GM12878 (cell line): ENCODE measurements at regions not wholly inside any gene's neighbourhood (a gene's known extent, or its start where the extent isn't known, plus 50 kb on each side); places are given as distances from the start of the nearest gene placed in this dataset.

ENCODE experiments used
- ATAC-seq: fragments of 200-7000 bp; cut with Tn5 transposase; 3 replicates; pipeline ENCODE4 v1.9.1; 2020; ENCODE audit warnings: mild to moderate bottlenecking, moderate library complexity
- BruUV-seq: library from RNA; stranded (reverse); fragments of 400-500 nt; replicated peaks from 2 replicates; lab custom pipeline; 2021; lab: Mats Ljungman, UMichigan
- CTCF ChIA-PET: fragments of 300-600 bp; sonication (Branson Sonifier 250); formaldehyde crosslinking; extraction: SDS; loops from one replicate; lab custom pipeline; 2021; ENCODE audit warnings: inconsistent platforms; lab: Yijun Ruan, JAX
- POLR2A ChIA-PET: fragments of 350-600 bp; formaldehyde crosslinking; extraction: SDS; loops from one replicate; lab custom pipeline; 2021; ENCODE audit warnings: inconsistent platforms; lab: Charles Lee
- RAD21 ChIA-PET: fragments of 300-600 bp; sonication (Branson Sonifier 250); formaldehyde crosslinking; loops from one replicate; lab custom pipeline; 2023; ENCODE audit warnings: antibody characterized with exemption; ENCODE audit not compliant: unreplicated experiment; lab: Charles Lee
- SMC1A ChIA-PET: fragments of 300-600 bp; sonication (Branson Sonifier 250); formaldehyde crosslinking; loops from one replicate; lab custom pipeline; 2023; ENCODE audit not compliant: unreplicated experiment, uncharacterized antibody; lab: Charles Lee
- DNase-seq: peaks from one replicate; pipeline ENCODE4 v3.0.0-alpha.2; 2011; ENCODE audit warnings: low read depth, low spot score
- FAIRE-seq: peaks from 3 replicates; lab custom pipeline; 2011; peaks lifted over from hg19 to GRCh38; lab: Jason Lieb, UNC
- H2AFZ ChIP-seq: 2 replicates; pipeline ENCODE4 v1.6.0; 2011; ENCODE audit warnings: low read depth, low read length, control low read depth; ENCODE audit not compliant: control insufficient read depth
- H3K27ac ChIP-seq: 2 replicates; pipeline ENCODE4 v1.5.1; 2011; ENCODE audit warnings: control low read depth; ENCODE audit not compliant: control insufficient read depth, insufficient read depth
- H3K27me3 ChIP-seq, 2 experiments: replicated peaks in 1 of 2; 2 replicates each; pipeline versions ENCODE4 v1.6.0 to v1.6.1; 2011; ENCODE audit warnings: low read length in 1 of 2; ENCODE audit not compliant: control insufficient read depth in 2 of 2, insufficient read depth in 2 of 2
- H3K36me3 ChIP-seq, 2 experiments: 2 replicates each; pipeline ENCODE4 v1.5.1; 2011; ENCODE audit warnings: low read length in 1 of 2; ENCODE audit not compliant: control insufficient read depth in 2 of 2, insufficient read depth in 2 of 2
- H3K4me1 ChIP-seq: 2 replicates; pipeline ENCODE4 v1.6.1; 2011; ENCODE audit warnings: mild to moderate bottlenecking, low read length, moderate library complexity, mixed read lengths; ENCODE audit not compliant: control insufficient read depth, insufficient read depth
- H3K4me2 ChIP-seq: 2 replicates; pipeline ENCODE4 v1.6.0; 2011; ENCODE audit warnings: control low read depth; ENCODE audit not compliant: control insufficient read depth, insufficient read depth
- H3K4me3 ChIP-seq: fragments of 200-600 bp; sonication (generic); 2 replicates; pipeline ENCODE4 v1.5.1; 2016
- H3K79me2 ChIP-seq: 2 replicates; pipeline ENCODE4 v1.6.0; 2011; ENCODE audit warnings: low read length; ENCODE audit not compliant: control insufficient read depth, insufficient read depth
- H3K9ac ChIP-seq: 2 replicates; pipeline ENCODE4 v1.8.0; 2011; ENCODE audit warnings: low read length, control low read depth, mixed read lengths; ENCODE audit not compliant: control insufficient read depth, insufficient read depth
- H3K9me3 ChIP-seq: replicated peaks from 3 replicates; pipeline ENCODE4 v1.5.1; 2011; ENCODE audit warnings: mild to moderate bottlenecking, low read length; ENCODE audit not compliant: control insufficient read depth, insufficient read depth
- H4K20me1 ChIP-seq: 2 replicates; pipeline ENCODE4 v1.6.0; 2011; ENCODE audit not compliant: control insufficient read depth, insufficient read depth
- LARP7 ChIP-seq: fragments of 450-650 bp; IDR thresholded peaks from 2 replicates; pipeline ENCODE4 v1.6.1; 2017; ENCODE audit warnings: mild to moderate bottlenecking
- NR2F1 ChIP-seq: fragments of 450-650 bp; conservative IDR thresholded peaks from 2 replicates; pipeline ENCODE4 v1.6.1; 2017; ENCODE audit warnings: mild to moderate bottlenecking
- POLR2AphosphoS5 ChIP-seq: IDR thresholded peaks from 2 replicates; pipeline ENCODE4 v1.6.1; 2011; ENCODE audit warnings: mild to moderate bottlenecking, low read length, inconsistent platforms
- SMAD1 ChIP-seq: fragments of 450-650 bp; IDR thresholded peaks from 2 replicates; pipeline ENCODE4 v1.6.1; 2018; ENCODE audit warnings: mild to moderate bottlenecking, low read depth; ENCODE audit not compliant: partially characterized antibody
- TCF12 ChIP-seq: IDR thresholded peaks from 2 replicates; pipeline ENCODE4 v1.6.1; 2011; ENCODE audit warnings: low read depth, mild to moderate bottlenecking, low read length
- ZSCAN29 ChIP-seq: fragments of 450-650 bp; IDR thresholded peaks from 2 replicates; pipeline ENCODE4 v1.6.1; 2017; ENCODE audit warnings: mild to moderate bottlenecking, moderate library complexity
- WGBS: methylation state at CpG from one replicate; pipeline ENCODE4 v1.1.6; 2016; ENCODE audit warnings: low lambda C conversion rate; ENCODE audit not compliant: insufficient replicate concordance, insufficient coverage; ENCODE audit errors: missing lambda C conversion rate; 5-methylcytosine and 5-hydroxymethylcytosine counted together
- in situ Hi-C: fragments of 300-500 bp; cut with MboI; formaldehyde crosslinking; loops from 9 replicates; pipeline ENCODE4 v1.14.3; 2018; ENCODE audit warnings: mixed read lengths
- intact Hi-C: fragments of 100-400 bp; cut with micrococcal nuclease; formaldehyde crosslinking; loops from one replicate; pipeline ENCODE4 v1.14.2; 2022; ENCODE audit not compliant: unreplicated experiment
- TF ChIP-seq, protein P1 (sequence below): fragments of 450-650 bp; formaldehyde crosslinking; IDR thresholded peaks from 2 replicates; pipeline ENCODE4 v1.5.0; 2022; ENCODE audit warnings: mild to moderate bottlenecking, missing genetic modification characterization
- TF ChIP-seq, protein P2 (sequence below): fragments of 450-650 bp; IDR thresholded peaks from 2 replicates; pipeline ENCODE4 v1.6.1; 2017; ENCODE audit warnings: low read depth, mild to moderate bottlenecking, moderate library complexity
- TF ChIP-seq, protein P3 (sequence below): fragments of 450-650 bp; IDR thresholded peaks from 2 replicates; pipeline ENCODE4 v1.6.1; 2017; ENCODE audit warnings: mild to moderate bottlenecking, low read depth, inconsistent platforms; ENCODE audit not compliant: poor library complexity, severe bottlenecking
- TF ChIP-seq, protein P4 (sequence below): IDR thresholded peaks from 2 replicates; pipeline ENCODE4 v1.6.1; 2011; ENCODE audit warnings: borderline replicate concordance, low read depth, mild to moderate bottlenecking, moderate library complexity, low read length; ENCODE audit not compliant: insufficient read depth, poor library complexity, severe bottlenecking
- TF ChIP-seq, protein P5 (sequence below), 3 experiments: IDR thresholded peaks in 2 of 3; conservative IDR thresholded peaks in 1 of 3; 2 replicates each; pipeline ENCODE4 v1.5.1; 2011; ENCODE audit warnings: low read depth in 3 of 3, low read length in 3 of 3, mild to moderate bottlenecking in 3 of 3, control low read depth in 2 of 3, moderate library complexity in 2 of 3, inconsistent platforms in 1 of 3, mixed read lengths in 1 of 3; ENCODE audit not compliant: control insufficient read depth in 2 of 3, insufficient read depth in 1 of 3; ENCODE audit errors: extremely low read depth in 1 of 3
- TF ChIP-seq, protein P6 (sequence below): fragments of 450-650 bp; IDR thresholded peaks from 2 replicates; pipeline ENCODE4 v1.6.1; 2017; ENCODE audit warnings: mild to moderate bottlenecking

DNA sequence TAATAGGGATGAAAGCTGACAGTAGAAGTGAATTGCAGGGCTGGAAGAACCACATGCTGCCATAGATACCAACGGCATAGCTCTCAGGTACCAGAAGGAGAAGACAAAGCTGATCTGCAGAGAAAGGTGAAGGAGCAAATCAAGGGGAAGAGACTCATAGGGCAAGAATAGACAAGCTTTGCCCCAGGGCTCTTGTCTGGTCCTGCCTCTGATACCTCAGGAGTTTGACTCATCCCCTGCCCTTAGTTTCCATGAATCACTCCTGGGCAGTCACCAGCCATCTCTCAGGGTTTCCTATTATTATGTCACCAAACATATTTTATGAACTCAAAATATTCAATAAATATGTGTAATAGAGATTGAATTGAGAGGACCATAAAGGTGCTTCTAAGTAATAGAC is 800.9 kb downstream of the DNAH5 start:
- ATAC-seq: no peak
- no peaks in the 10 kb centered on the region for H3K36me3 ChIP-seq
- H2AFZ ChIP-seq: no peak overlapping the region
- ChIA-PET SMC1A (no interaction called here), RAD21 (no interaction called here), CTCF (no interaction called here), POLR2A (no interaction called here)
- no peak for FAIRE-seq
- H3K4me1 ChIP-seq: no peaks in the 10 kb centered on the region
- in situ Hi-C loops: no loop called here
- no peak overlapping the region for H3K4me3 ChIP-seq
- no peaks in the 10 kb centered on the region for H3K27me3 ChIP-seq
- intact Hi-C loops: no loop called here
- 0% methylated on average over 1 of the region's 1 CpG for WGBS
- H3K9ac ChIP-seq: no peak overlapping the region
- no peaks in the 10 kb centered on the region for H3K9me3 ChIP-seq
- no peaks in the 10 kb centered on the region for H3K79me2 ChIP-seq
- H3K4me2 ChIP-seq: no peak overlapping the region
- no peaks in the 10 kb centered on the region for H4K20me1 ChIP-seq
- no peak overlapping the region for H3K27ac ChIP-seq
- BruUV-seq: no TSS peak
- no peak for DNase-seq
- TF ChIP-seq ZSCAN29 (no peak), SMAD1 (no peak), POLR2AphosphoS5 (no peak), LARP7 (no peak), TCF12 (no peak), NR2F1 (no peak)
- TF ChIP-seq, protein P1, sequence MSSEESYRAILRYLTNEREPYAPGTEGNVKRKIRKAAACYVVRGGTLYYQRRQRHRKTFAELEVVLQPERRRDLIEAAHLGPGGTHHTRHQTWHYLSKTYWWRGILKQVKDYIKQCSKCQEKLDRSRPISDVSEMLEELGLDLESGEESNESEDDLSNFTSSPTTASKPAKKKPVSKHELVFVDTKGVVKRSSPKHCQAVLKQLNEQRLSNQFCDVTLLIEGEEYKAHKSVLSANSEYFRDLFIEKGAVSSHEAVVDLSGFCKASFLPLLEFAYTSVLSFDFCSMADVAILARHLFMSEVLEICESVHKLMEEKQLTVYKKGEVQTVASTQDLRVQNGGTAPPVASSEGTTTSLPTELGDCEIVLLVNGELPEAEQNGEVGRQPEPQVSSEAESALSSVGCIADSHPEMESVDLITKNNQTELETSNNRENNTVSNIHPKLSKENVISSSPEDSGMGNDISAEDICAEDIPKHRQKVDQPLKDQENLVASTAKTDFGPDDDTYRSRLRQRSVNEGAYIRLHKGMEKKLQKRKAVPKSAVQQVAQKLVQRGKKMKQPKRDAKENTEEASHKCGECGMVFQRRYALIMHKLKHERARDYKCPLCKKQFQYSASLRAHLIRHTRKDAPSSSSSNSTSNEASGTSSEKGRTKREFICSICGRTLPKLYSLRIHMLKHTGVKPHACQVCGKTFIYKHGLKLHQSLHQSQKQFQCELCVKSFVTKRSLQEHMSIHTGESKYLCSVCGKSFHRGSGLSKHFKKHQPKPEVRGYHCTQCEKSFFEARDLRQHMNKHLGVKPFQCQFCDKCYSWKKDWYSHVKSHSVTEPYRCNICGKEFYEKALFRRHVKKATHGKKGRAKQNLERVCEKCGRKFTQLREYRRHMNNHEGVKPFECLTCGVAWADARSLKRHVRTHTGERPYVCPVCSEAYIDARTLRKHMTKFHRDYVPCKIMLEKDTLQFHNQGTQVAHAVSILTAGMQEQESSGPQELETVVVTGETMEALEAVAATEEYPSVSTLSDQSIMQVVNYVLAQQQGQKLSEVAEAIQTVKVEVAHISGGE: no peak
- TF ChIP-seq, protein P2, sequence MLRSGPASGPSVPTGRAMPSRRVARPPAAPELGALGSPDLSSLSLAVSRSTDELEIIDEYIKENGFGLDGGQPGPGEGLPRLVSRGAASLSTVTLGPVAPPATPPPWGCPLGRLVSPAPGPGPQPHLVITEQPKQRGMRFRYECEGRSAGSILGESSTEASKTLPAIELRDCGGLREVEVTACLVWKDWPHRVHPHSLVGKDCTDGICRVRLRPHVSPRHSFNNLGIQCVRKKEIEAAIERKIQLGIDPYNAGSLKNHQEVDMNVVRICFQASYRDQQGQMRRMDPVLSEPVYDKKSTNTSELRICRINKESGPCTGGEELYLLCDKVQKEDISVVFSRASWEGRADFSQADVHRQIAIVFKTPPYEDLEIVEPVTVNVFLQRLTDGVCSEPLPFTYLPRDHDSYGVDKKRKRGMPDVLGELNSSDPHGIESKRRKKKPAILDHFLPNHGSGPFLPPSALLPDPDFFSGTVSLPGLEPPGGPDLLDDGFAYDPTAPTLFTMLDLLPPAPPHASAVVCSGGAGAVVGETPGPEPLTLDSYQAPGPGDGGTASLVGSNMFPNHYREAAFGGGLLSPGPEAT: no peak
- TF ChIP-seq, protein P3, sequence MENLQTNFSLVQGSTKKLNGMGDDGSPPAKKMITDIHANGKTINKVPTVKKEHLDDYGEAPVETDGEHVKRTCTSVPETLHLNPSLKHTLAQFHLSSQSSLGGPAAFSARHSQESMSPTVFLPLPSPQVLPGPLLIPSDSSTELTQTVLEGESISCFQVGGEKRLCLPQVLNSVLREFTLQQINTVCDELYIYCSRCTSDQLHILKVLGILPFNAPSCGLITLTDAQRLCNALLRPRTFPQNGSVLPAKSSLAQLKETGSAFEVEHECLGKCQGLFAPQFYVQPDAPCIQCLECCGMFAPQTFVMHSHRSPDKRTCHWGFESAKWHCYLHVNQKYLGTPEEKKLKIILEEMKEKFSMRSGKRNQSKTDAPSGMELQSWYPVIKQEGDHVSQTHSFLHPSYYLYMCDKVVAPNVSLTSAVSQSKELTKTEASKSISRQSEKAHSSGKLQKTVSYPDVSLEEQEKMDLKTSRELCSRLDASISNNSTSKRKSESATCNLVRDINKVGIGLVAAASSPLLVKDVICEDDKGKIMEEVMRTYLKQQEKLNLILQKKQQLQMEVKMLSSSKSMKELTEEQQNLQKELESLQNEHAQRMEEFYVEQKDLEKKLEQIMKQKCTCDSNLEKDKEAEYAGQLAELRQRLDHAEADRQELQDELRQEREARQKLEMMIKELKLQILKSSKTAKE: no peak
- TF ChIP-seq, protein P4, sequence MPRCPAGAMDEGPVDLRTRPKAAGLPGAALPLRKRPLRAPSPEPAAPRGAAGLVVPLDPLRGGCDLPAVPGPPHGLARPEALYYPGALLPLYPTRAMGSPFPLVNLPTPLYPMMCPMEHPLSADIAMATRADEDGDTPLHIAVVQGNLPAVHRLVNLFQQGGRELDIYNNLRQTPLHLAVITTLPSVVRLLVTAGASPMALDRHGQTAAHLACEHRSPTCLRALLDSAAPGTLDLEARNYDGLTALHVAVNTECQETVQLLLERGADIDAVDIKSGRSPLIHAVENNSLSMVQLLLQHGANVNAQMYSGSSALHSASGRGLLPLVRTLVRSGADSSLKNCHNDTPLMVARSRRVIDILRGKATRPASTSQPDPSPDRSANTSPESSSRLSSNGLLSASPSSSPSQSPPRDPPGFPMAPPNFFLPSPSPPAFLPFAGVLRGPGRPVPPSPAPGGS: no peak
- TF ChIP-seq, protein P5, sequence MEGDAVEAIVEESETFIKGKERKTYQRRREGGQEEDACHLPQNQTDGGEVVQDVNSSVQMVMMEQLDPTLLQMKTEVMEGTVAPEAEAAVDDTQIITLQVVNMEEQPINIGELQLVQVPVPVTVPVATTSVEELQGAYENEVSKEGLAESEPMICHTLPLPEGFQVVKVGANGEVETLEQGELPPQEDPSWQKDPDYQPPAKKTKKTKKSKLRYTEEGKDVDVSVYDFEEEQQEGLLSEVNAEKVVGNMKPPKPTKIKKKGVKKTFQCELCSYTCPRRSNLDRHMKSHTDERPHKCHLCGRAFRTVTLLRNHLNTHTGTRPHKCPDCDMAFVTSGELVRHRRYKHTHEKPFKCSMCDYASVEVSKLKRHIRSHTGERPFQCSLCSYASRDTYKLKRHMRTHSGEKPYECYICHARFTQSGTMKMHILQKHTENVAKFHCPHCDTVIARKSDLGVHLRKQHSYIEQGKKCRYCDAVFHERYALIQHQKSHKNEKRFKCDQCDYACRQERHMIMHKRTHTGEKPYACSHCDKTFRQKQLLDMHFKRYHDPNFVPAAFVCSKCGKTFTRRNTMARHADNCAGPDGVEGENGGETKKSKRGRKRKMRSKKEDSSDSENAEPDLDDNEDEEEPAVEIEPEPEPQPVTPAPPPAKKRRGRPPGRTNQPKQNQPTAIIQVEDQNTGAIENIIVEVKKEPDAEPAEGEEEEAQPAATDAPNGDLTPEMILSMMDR (IDR thresholded peaks at IDR 0.05 in 2 of 3, conservative IDR thresholded peaks at IDR 0.05 in 1 of 3; ENCODE audit: control insufficient read depth in 2 of 3, extremely low read depth in 1 of 3, insufficient read depth in 1 of 3, low read depth in 3 of 3, low read length in 3 of 3): no peak
- TF ChIP-seq, protein P6, sequence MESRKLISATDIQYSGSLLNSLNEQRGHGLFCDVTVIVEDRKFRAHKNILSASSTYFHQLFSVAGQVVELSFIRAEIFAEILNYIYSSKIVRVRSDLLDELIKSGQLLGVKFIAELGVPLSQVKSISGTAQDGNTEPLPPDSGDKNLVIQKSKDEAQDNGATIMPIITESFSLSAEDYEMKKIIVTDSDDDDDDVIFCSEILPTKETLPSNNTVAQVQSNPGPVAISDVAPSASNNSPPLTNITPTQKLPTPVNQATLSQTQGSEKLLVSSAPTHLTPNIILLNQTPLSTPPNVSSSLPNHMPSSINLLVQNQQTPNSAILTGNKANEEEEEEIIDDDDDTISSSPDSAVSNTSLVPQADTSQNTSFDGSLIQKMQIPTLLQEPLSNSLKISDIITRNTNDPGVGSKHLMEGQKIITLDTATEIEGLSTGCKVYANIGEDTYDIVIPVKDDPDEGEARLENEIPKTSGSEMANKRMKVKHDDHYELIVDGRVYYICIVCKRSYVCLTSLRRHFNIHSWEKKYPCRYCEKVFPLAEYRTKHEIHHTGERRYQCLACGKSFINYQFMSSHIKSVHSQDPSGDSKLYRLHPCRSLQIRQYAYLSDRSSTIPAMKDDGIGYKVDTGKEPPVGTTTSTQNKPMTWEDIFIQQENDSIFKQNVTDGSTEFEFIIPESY: no peak
